ENCODE measurements at regions not wholly inside any gene's neighbourhood (a gene's known extent, or its start where the extent isn't known, plus 50 kb on each side); places are given as distances from the start of the nearest gene placed in this dataset.

DNA sequence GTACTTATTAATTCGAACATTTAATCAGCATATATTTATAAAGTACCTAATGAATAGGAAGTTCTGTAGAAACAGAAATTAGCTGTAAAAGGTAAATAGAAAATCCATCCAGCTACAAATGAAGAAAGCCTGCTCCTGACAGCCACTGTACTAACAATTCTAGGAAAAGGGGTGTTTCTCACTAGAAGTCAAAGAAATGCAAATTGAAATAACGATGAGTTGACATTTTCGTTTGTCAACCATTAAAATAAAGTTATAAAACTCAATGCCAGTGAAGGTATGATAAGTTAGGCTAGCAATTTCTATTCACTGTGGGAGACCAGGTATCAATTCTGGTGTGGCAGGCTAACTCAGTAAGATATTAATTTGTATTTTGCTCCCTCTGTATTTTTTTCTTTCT lies 198.0 kb downstream of the ARL4C start:
- no peak for DNase-seq
- no peaks in the 10 kb centered on the region for H3K9me3 Mint-ChIP-seq
- H3K27ac Mint-ChIP-seq, result no peak overlapping the region
- H3K4me1 Mint-ChIP-seq (ENCODE audit: low read depth), result peaks cover 58% of the 10 kb centered on the region
- H3K4me3 Mint-ChIP-seq, result no peak overlapping the region
- intact Hi-C loops (cut with micrococcal nuclease), result loop anchor here (10.0 kb wide), 1 partner anchor 444 kb away; the partner anchor contains the start of gene HJURP
- H3K27me3 Mint-ChIP-seq, result no peaks in the 10 kb centered on the region
- ChIA-PET POLR2A (no interaction called here), CTCF (interaction anchor here (5.1 kb wide), 1 partner anchor 9 kb away, joined by 21 read pairs; no protein-coding TSS in a partner anchor)
- H3K36me3 Mint-ChIP-seq, result no peaks in the 10 kb centered on the region

DNA sequence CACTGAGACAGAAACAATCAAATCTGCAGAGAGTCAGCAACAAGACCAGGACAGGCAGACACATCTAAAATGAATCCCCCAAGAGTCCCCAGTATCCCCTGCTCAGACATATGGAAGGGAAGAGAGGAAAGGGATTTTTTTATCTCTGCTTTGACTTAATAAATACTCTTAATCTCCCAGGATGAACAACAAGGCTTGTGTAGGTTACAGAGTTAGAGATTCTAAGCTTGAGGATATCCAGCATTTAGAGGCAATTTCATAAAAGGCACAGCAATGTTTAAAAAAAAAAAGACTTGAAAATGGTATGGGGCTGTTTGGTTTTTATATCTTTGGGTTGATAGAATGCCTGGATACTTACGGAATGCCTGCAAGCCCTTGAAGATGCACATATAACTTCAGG lies 199.9 kb downstream of the ARL4C start:
- ChIA-PET POLR2A (interaction anchor here (0.6 kb wide), 1 partner anchor 87 kb away, joined by 3 read pairs; no protein-coding TSS in a partner anchor), CTCF (interaction anchor here (1.0 kb wide), 1 partner anchor 11 kb away, joined by 3 read pairs; no protein-coding TSS in a partner anchor)
- no peaks in the 10 kb centered on the region for H3K9me3 Mint-ChIP-seq
- no peak overlapping the region for H3K4me3 Mint-ChIP-seq
- H3K4me1 Mint-ChIP-seq (ENCODE audit: low read depth), result peaks cover 73% of the 10 kb centered on the region
- no peaks in the 10 kb centered on the region for H3K27me3 Mint-ChIP-seq
- H3K27ac Mint-ChIP-seq, result peak overlapping the region; percentile 4
- no peak for DNase-seq
- intact Hi-C loops (cut with micrococcal nuclease), result loop anchor here (1.0 to 10.0 kb wide), 2 partner anchors 11 to 442 kb away; partner anchors contain the start of gene HJURP
- H3K36me3 Mint-ChIP-seq, result no peaks in the 10 kb centered on the region

DNA sequence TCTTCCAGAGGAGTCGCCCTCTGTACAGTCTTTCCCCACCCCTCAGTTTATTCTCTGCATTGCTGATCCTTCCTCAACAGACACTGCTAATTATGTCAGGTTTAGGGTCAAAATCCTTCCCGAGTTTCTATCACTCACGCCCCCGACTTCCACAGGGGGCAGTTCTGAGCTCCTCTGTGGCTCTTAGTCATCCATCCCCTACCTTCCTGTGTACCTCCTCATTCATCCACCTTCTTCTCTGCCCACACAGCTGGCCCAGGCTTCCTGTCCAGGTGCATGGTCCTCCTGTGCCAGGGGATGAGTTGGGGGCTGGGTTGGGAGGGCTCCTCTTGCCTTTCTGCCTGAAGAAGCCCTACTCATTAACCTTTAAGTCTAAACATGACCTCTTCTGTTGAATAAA lies 202.9 kb downstream of the ARL4C start:
- H3K4me1 Mint-ChIP-seq (ENCODE audit: low read depth), result peaks cover 84% of the 10 kb centered on the region
- H3K4me3 Mint-ChIP-seq, result peak overlapping the region; percentile 18
- H3K27ac Mint-ChIP-seq, result peak overlapping the region; percentile 83
- no peaks in the 10 kb centered on the region for H3K9me3 Mint-ChIP-seq
- POLR2A ChIA-PET, result interaction anchor here (5.9 to 6.5 kb wide), 2 partner anchors 15 to 201 kb away, joined by 40 to 93 read pairs; partner anchors contain the start of gene ARL4C
- intact Hi-C loops (cut with micrococcal nuclease), result loop anchor here (2.0 to 10.0 kb wide), 3 partner anchors 75 to 439 kb away; partner anchors contain the start of gene HJURP
- H3K27me3 Mint-ChIP-seq, result no peaks in the 10 kb centered on the region
- peak; percentile 49 for DNase-seq
- CTCF ChIA-PET, result interaction anchor here (0.6 to 3.4 kb wide), 3 partner anchors 15 to 154 kb away, joined by 3 to 13 read pairs (median 4); no protein-coding TSS in a partner anchor
- H3K36me3 Mint-ChIP-seq, result no peaks in the 10 kb centered on the region

DNA sequence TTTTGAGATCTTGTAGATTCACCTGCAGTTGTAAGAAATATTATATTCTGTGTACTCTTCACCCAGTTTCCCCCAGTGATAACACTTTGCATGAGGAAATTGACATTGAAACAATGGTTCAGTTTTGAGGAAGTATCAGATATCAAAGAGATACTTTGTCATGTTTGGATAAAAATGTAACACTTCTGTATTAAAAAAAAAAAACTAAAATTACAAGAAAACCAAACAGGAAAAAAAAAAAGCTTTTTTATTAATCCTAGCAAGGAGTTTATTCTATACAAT lies 204.0 kb downstream of the ARL4C start:
- peak overlapping the region; percentile 53 for H3K4me3 Mint-ChIP-seq
- no peaks in the 10 kb centered on the region for H3K9me3 Mint-ChIP-seq
- no peak for DNase-seq
- intact Hi-C loops (cut with micrococcal nuclease), result loop anchor here (1.0 to 10.0 kb wide), 11 partner anchors 15 to 438 kb away; partner anchors contain the start of gene HJURP
- H3K27me3 Mint-ChIP-seq, result no peaks in the 10 kb centered on the region
- no peaks in the 10 kb centered on the region for H3K36me3 Mint-ChIP-seq
- CTCF ChIA-PET, result interaction anchor here (0.6 to 3.4 kb wide), 5 partner anchors 16 to 204 kb away, joined by 3 to 13 read pairs (median 3); partner anchors contain the start of gene ARL4C
- POLR2A ChIA-PET, result interaction anchor here (0.6 to 6.5 kb wide), 10 partner anchors 16 to 202 kb away, joined by 3 to 93 read pairs (median 6); partner anchors contain the start of gene ARL4C
- H3K4me1 Mint-ChIP-seq (ENCODE audit: low read depth), result peaks cover 85% of the 10 kb centered on the region
- peak overlapping the region; percentile 95 for H3K27ac Mint-ChIP-seq

DNA sequence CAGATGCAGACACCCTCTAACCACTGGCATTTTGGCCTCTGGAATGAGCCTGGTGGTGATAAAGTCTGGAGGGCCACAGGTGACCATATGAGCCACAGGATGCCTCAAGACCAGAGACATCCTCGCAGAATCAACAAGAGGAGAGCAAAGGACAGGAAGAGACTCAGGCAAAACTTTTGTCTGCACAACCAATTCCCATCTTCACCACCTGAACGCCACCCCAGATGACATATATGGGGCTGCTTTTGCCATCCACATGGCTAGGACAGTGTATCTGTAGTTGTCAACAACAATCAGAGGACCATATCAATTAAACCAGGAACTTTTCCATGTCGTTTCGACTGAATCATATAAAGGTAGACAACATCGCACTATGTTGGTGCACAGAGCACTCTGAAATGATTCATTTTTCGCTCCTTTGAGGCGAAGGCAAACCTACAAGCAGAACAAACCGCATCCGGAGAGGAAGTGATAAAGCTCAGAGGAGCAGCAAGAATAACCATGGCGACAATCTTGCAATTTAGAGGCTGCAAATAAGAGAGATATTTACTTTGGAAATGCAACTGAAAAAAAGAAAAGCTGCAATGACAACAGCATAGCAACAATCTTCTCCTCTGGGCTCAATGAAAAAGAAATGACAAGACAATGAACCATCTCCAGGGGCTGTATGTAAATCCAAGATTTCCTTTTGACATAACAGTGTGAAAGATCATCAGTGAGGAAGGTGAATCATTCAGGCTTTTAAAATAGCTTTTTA lies 204.5 kb downstream of the ARL4C start:
- H3K4me1 Mint-ChIP-seq (ENCODE audit: low read depth), result peaks cover 83% of the 10 kb centered on the region
- H3K4me3 Mint-ChIP-seq, result peak overlapping the region; percentile 53
- no peaks in the 10 kb centered on the region for H3K27me3 Mint-ChIP-seq
- H3K27ac Mint-ChIP-seq, result peak overlapping the region; percentile 95
- ChIA-PET POLR2A (interaction anchor here (0.7 to 6.5 kb wide), 11 partner anchors 17 to 203 kb away, joined by 3 to 93 read pairs (median 6); partner anchors contain the start of gene ARL4C), CTCF (interaction anchor here (0.6 to 3.4 kb wide), 6 partner anchors 16 to 205 kb away, joined by 3 to 13 read pairs (median 4); partner anchors contain the start of gene ARL4C)
- intact Hi-C loops (cut with micrococcal nuclease), result loop anchor here (1.0 to 10.0 kb wide), 11 partner anchors 16 to 438 kb away; partner anchors contain the start of gene HJURP
- peak; percentile 78 for DNase-seq
- H3K9me3 Mint-ChIP-seq, result no peaks in the 10 kb centered on the region
- no peaks in the 10 kb centered on the region for H3K36me3 Mint-ChIP-seq

DNA sequence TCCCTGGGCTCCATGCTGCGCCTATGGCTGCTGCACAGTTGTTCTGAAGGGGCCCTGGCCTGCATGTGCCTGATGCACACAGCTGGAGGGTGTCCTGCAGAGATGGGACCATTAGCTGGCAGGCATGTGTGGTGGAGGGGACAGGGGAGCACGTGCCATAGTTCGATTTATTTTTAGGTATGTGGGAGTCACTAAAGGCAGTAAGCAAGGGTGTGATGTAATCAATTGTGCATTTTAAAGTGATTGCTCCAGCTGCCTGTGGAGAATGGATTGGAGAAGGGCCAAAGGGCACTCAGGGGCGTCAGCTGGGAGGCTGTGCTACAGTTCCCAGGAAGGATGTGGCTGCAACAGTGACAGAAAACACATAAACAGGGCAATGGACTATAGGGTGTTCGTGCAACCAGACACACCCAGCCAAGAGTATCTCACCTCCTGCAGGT lies 205.1 kb downstream of the ARL4C start:
- intact Hi-C loops (cut with micrococcal nuclease), result loop anchor here (1.0 to 10.0 kb wide), 11 partner anchors 17 to 437 kb away; partner anchors contain the start of gene HJURP
- Mint-ChIP-seq H3K9me3 (no peaks in the 10 kb centered on the region), H3K4me3 (peak overlapping the region; percentile 53), H3K4me1 (ENCODE audit: low read depth) (peaks cover 78% of the 10 kb centered on the region), H3K27ac (peak overlapping the region; percentile 95), H3K36me3 (no peaks in the 10 kb centered on the region), H3K27me3 (no peaks in the 10 kb centered on the region)
- POLR2A ChIA-PET, result interaction anchor here (0.6 to 6.5 kb wide), 10 partner anchors 13 to 203 kb away, joined by 3 to 93 read pairs (median 6); partner anchors contain the start of gene ARL4C
- DNase-seq, result peak; percentile 60
- CTCF ChIA-PET, result interaction anchor here (0.7 to 4.8 kb wide), 6 partner anchors 17 to 209 kb away, joined by 4 to 90 read pairs (median 10); partner anchors contain the start of gene ARL4C

DNA sequence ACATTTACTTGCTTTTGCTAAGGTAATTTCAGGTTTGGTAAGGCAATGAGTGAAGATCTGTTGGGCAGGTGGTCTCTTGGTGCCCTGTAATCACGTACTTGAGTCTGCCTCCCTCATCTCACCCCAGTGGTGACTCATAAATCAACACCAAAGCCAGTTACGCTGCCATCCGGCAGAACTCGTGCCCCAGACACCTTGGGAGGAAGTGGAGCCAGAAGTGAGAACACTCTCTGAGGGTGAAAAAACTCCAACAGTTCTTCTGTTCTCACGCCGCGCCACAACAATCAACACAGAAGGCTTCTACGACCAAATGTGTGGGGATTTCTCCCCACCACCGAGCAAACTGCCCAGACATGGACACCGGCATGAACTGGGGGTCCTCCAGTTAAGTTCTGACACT lies 206.2 kb downstream of the ARL4C start:
- intact Hi-C loops (cut with micrococcal nuclease), result loop anchor here (1.0 to 10.0 kb wide), 4 partner anchors 136 to 436 kb away; partner anchors contain the start of gene HJURP
- peak; percentile 91 for DNase-seq
- H3K27ac Mint-ChIP-seq, result peak overlapping the region; percentile 95
- no peaks in the 10 kb centered on the region for H3K9me3 Mint-ChIP-seq
- H3K4me1 Mint-ChIP-seq (ENCODE audit: low read depth), result peaks cover 75% of the 10 kb centered on the region
- CTCF ChIA-PET, result interaction anchor here (1.0 to 4.8 kb wide), 17 partner anchors 10 to 211 kb away, joined by 3 to 90 read pairs (median 13); partner anchors contain the start of gene ARL4C
- no peaks in the 10 kb centered on the region for H3K27me3 Mint-ChIP-seq
- H3K4me3 Mint-ChIP-seq, result peak overlapping the region; percentile 56
- POLR2A ChIA-PET, result interaction anchor here (1.2 to 6.5 kb wide), 8 partner anchors 10 to 204 kb away, joined by 4 to 93 read pairs (median 9); partner anchors contain the start of gene ARL4C
- no peaks in the 10 kb centered on the region for H3K36me3 Mint-ChIP-seq

DNA sequence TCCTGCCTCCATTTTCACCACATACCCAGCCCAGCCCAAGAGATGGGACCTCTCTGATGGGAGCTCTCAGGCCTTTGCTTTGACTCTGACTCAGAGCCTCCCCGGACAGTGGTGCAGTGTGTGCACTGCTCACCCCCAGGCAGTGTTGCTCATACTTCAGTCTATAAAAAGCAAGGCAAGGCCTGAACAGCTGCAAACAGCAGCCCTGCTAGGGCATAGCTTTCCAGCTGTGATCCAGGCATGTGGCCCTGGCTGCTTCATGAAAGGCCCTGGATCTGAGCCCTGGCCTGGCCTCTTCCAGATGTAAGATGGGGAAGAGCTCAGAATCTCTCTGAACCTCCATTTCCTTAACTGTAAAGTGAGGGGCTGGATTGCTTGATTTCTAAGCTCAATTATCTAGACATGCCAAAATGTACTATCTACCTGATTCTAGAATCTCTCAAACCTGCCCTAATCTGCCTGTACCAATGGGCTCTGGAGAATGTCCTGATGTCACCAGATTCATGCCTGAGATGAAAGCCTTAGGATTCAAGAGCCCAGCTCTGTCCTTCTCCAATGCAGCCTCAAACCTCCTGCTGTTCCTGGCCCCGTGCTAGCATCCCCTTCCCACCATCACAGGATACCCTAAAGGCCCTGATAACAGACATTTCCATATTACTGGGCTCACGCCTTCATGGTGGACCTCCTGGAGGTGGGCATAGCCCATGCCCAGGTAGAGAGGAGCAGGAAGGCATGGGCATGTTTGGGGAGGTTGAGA lies 206.9 kb downstream of the ARL4C start:
- POLR2A ChIA-PET, result interaction anchor here (1.0 to 6.5 kb wide), 13 partner anchors 10 to 211 kb away, joined by 3 to 93 read pairs (median 4); partner anchors contain the start of gene ARL4C
- peaks cover 69% of the 10 kb centered on the region for H3K4me1 Mint-ChIP-seq (ENCODE audit: low read depth)
- H3K4me3 Mint-ChIP-seq, result peak overlapping the region; percentile 56
- intact Hi-C loops (cut with micrococcal nuclease), result loop anchor here (1.0 to 10.0 kb wide), 6 partner anchors 11 to 435 kb away; partner anchors contain the start of gene HJURP
- H3K36me3 Mint-ChIP-seq, result no peaks in the 10 kb centered on the region
- DNase-seq, result peak; percentile 76
- H3K9me3 Mint-ChIP-seq, result no peaks in the 10 kb centered on the region
- CTCF ChIA-PET, result interaction anchor here (1.0 to 4.8 kb wide), 23 partner anchors 10 to 255 kb away, joined by 3 to 90 read pairs (median 8); partner anchors contain the start of gene ARL4C
- H3K27ac Mint-ChIP-seq, result peak overlapping the region; percentile 95
- no peaks in the 10 kb centered on the region for H3K27me3 Mint-ChIP-seq

DNA sequence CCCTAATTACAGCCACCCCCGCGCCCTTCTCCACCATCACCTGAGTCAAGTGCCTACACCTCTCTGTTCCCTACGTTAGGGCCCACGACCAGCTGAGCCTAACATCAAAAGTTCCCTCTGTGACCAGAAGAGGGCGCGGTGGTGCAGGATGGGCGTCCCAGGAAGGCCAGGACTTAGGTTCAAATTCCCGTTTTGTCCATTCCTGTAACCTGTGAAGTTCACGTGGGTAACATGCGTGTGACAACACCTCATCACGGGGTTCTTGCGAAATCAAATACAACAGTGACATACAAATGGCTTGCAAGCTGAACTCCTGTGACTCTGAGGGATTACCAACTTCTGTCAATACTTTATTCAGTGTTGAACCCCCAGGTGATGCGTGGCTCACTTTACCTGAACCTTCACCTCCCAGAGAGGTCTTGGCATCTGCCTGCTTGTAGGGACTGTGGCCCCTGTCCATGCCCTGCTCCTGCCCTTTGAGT lies 207.9 kb downstream of the ARL4C start:
- Mint-ChIP-seq H3K4me1 (ENCODE audit: low read depth) (peaks cover 65% of the 10 kb centered on the region), H3K4me3 (peak overlapping the region; percentile 49), H3K27me3 (no peaks in the 10 kb centered on the region), H3K27ac (peak overlapping the region; percentile 95), H3K9me3 (no peaks in the 10 kb centered on the region), H3K36me3 (no peaks in the 10 kb centered on the region)
- intact Hi-C loops (cut with micrococcal nuclease), result loop anchor here (1.0 to 2.0 kb wide), 2 partner anchors 10 to 154 kb away; no protein-coding TSS in a partner anchor
- DNase-seq, result peak; percentile 87
- ChIA-PET POLR2A (interaction anchor here (0.9 to 6.5 kb wide), 8 partner anchors 9 to 206 kb away, joined by 3 to 93 read pairs (median 6); partner anchors contain the start of gene ARL4C), CTCF (interaction anchor here (0.7 to 4.8 kb wide), 40 partner anchors 9 to 256 kb away, joined by 3 to 90 read pairs (median 5); partner anchors contain the start of gene ARL4C)

DNA sequence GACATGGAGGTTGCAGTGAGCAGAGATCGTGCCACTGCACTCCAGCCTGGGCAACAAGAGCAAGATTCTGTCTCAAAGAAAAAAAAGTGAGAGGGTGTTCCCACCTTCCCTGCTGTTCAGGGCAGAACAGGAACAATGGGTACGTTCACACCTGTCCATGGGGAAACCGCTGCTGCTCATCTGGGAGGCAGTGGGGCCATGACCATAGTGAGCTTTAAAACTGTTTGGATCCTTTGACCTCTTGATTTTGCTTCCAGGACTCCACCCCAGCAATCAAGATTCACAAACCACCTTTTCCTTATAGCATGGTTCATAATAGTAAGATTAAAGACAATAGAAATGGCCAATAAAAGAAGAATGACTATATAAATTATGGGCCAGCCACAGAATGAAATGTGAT lies 209.2 kb downstream of the ARL4C start:
- no peak for DNase-seq
- H3K4me3 Mint-ChIP-seq, result no peak overlapping the region
- peaks cover 53% of the 10 kb centered on the region for H3K4me1 Mint-ChIP-seq (ENCODE audit: low read depth)
- ChIA-PET POLR2A (no interaction called here), CTCF (interaction anchor here (2.4 to 4.8 kb wide), 3 partner anchors 21 to 210 kb away, joined by 8 to 90 read pairs (median 20); partner anchors contain the start of gene ARL4C)
- no peaks in the 10 kb centered on the region for H3K9me3 Mint-ChIP-seq
- intact Hi-C loops (cut with micrococcal nuclease), result loop anchor here (2.0 kb wide), 1 partner anchor 153 kb away; no protein-coding TSS in a partner anchor
- H3K36me3 Mint-ChIP-seq, result peaks cover 2% of the 10 kb centered on the region
- H3K27ac Mint-ChIP-seq, result no peak overlapping the region
- no peaks in the 10 kb centered on the region for H3K27me3 Mint-ChIP-seq

Measured in activated CD4-positive, alpha-beta memory T cell treated with anti-CD3 and anti-CD28 coated beads for 36 hours (primary cell).